ENCODE measurements at regions not wholly inside any gene's neighbourhood (a gene's known extent, or its start where the extent isn't known, plus 50 kb on each side); places are given as distances from the start of the nearest gene placed in this dataset.

- no peak overlapping the region for H4K8ac ChIP-seq (replicated peaks; ENCODE audit: insufficient read length, low read depth, low read length)
- H3T11ph ChIP-seq (ENCODE audit: low read length), result no peak overlapping the region
- no peaks in the 10 kb centered on the region for H3K4me1 ChIP-seq (ENCODE audit: insufficient read depth, low read length)
- WGBS (ENCODE audit: extremely low coverage, insufficient read length, low lambda C conversion rate), result no CpG with 5 or more reads among the region's 1 CpG
- Mint-ChIP-seq H3K27me3 (ENCODE audit: low read depth) (no peaks in the 10 kb centered on the region), H3K4me3 (no peak overlapping the region), H3K4me1 (peaks cover 6 to 8% of the 10 kb centered on the region in 2 experiments), H3K27ac (no peak overlapping the region), H3K9me3 (no peaks in the 10 kb centered on the region), H3K36me3 (ENCODE audit: insufficient read depth in 1 of 3, low read depth in 3 of 3) (no peaks in the 10 kb centered on the region)
- no peak overlapping the region for H3K27ac ChIP-seq (ENCODE audit: insufficient read length, low read depth, low read length)
- no peak overlapping the region for H2BK20ac ChIP-seq (ENCODE audit: low read depth, low read length, poor library complexity, severe bottlenecking)
- DNase-seq, result no peak
- H2AK5ac ChIP-seq (ENCODE audit: insufficient read length, low read length), result no peak overlapping the region
- H3K79me1 ChIP-seq (ENCODE audit: insufficient read depth, low read depth, low read length, poor library complexity, severe bottlenecking), result no peaks in the 10 kb centered on the region
- no peak overlapping the region for H3K4me2 ChIP-seq (ENCODE audit: insufficient read depth, insufficient read length, low read length)
- H3K56ac ChIP-seq (ENCODE audit: insufficient read length, low read depth, low read length), result no peak overlapping the region
- H3K27me3 ChIP-seq (ENCODE audit: insufficient read depth, low read length), result no peaks in the 10 kb centered on the region
- H2BK15ac ChIP-seq (ENCODE audit: low read depth, low read length), result no peak overlapping the region
- no peak overlapping the region for H3K18ac ChIP-seq (ENCODE audit: insufficient read length, low read depth, low read length)
- no peak overlapping the region for H2BK120ac ChIP-seq (ENCODE audit: low read depth, low read length, poor library complexity, severe bottlenecking)
- no peaks in the 10 kb centered on the region for H3K23me2 ChIP-seq (ENCODE audit: insufficient read length, low read depth, low read length, poor library complexity, severe bottlenecking)
- H2BK12ac ChIP-seq (ENCODE audit: insufficient read length, low read depth, low read length), result no peak overlapping the region
- H2BK5ac ChIP-seq (ENCODE audit: insufficient read length, low read length), result no peak overlapping the region
- H3K14ac ChIP-seq (ENCODE audit: insufficient read depth, low read length), result no peak overlapping the region
- no peaks in the 10 kb centered on the region for H4K20me1 ChIP-seq (ENCODE audit: control insufficient read depth, insufficient read depth, insufficient read length)
- no peak overlapping the region for H2AFZ ChIP-seq (ENCODE audit: low read length)
- no peak overlapping the region for H4K91ac ChIP-seq (ENCODE audit: insufficient read length, low read depth, low read length)
- H3K23ac ChIP-seq (ENCODE audit: insufficient read length, low read depth, low read length), result no peak overlapping the region
- H4K5ac ChIP-seq (ENCODE audit: insufficient read length, low read depth, low read length), result no peak overlapping the region
- TF ChIP-seq CTCF (conservative IDR thresholded peaks at IDR 0.05), result no peak
- no peak overlapping the region for H3K4ac ChIP-seq (ENCODE audit: low read depth, low read length)
- no peak overlapping the region for H3K9ac ChIP-seq (ENCODE audit: extremely low read depth, insufficient read length, low read length)
- H3K79me2 ChIP-seq (ENCODE audit: insufficient read depth, low read length), result no peaks in the 10 kb centered on the region
- no peaks in the 10 kb centered on the region for H3K9me3 ChIP-seq (ENCODE audit: control insufficient read depth, low read depth, low read length)
These were observed 1554.9 kb downstream of the SI start for GRCh38 chr3:163523375-163523774.
